ENCODE measurements at regions not wholly inside any gene's neighbourhood (a gene's known extent, or its start where the extent isn't known, plus 50 kb on each side); places are given as distances from the start of the nearest gene placed in this dataset.
"Not testable (repeated sequence)": the region's sequence is repeated elsewhere in the genome, so short reads cannot be mapped to it uniquely, and the experiment has no call there.

DNA sequence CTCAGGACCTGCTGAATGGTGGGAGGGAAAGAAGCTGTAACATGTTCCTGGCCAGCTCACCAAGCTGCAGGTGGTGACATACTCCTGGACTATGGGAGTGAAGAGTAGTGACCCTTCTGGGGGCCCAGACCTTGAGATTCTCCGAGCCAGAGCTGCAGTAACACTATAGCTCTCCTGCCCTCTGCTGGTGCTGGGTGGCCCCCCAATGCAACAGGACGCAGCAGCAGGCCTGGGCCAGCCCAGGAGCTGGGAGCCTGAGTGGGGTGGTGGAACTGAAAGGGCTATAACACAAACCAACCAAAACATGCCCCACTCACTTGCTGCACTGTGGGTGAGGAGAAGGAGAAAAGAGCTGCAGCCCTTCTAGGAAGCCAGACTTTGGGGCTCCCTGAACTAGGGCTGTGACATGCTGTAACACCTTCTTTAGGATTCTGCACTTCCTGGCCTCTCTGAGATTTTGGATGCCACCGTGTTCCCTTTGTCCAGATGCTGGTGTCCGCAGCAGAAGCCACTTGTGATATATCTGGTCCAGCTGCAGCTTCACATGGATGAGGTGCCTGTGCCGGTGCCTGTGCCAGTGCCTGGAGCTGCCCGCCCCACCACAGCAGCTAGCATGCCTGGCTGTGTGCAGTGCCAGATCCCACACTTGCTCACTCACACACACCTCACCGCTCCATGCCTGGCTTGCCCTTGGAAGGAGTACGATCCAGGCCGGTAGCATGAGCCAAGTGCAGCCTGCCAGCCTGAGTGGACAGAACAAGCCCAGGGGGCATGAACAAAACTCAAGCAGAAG lies 636.8 kb upstream of the KCNMB2 start:
- no peak for DNase-seq (ENCODE audit: low read depth)
- TF ChIP-seq, protein P1, sequence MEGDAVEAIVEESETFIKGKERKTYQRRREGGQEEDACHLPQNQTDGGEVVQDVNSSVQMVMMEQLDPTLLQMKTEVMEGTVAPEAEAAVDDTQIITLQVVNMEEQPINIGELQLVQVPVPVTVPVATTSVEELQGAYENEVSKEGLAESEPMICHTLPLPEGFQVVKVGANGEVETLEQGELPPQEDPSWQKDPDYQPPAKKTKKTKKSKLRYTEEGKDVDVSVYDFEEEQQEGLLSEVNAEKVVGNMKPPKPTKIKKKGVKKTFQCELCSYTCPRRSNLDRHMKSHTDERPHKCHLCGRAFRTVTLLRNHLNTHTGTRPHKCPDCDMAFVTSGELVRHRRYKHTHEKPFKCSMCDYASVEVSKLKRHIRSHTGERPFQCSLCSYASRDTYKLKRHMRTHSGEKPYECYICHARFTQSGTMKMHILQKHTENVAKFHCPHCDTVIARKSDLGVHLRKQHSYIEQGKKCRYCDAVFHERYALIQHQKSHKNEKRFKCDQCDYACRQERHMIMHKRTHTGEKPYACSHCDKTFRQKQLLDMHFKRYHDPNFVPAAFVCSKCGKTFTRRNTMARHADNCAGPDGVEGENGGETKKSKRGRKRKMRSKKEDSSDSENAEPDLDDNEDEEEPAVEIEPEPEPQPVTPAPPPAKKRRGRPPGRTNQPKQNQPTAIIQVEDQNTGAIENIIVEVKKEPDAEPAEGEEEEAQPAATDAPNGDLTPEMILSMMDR (conservative IDR thresholded peaks at IDR 0.05; ENCODE audit: low read depth, low read length), result no peak

DNA sequence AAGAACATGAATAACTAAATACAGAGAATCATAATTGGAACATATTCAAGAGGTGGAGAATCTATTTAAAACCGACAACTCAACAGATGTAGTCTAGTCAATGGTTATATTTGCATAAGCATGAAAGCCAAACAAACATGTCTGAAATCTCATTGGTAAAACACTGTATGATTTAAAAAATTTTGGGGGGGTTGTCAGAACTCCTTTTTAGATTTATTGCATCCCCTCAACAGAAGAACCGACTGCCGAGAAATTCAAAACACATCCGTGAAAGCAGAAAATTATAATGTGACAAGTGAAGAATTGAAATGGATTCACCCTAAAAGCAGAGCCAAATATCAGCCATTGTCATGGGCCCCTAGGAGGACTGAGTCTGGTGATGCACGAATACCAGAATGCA lies 633.4 kb upstream of the KCNMB2 start:
- TF ChIP-seq, protein P1 (conservative IDR thresholded peaks at IDR 0.05; ENCODE audit: low read depth, low read length), result no peak
- H3K4me3 ChIP-seq (ENCODE audit: low read depth, low read length), result no peak overlapping the region
- no peak for DNase-seq (ENCODE audit: low read depth)

More for the DNA sequence above, 636.8 kb upstream of the KCNMB2 start:
- no peak overlapping the region for H3K4me3 ChIP-seq (ENCODE audit: low read depth, low read length)

GRCh38 chr3:177904621-177905020 lies 631.6 kb upstream of the KCNMB2 start:
- DNase-seq (ENCODE audit: low read depth), result peak; percentile 53
- TF ChIP-seq, protein P1 (conservative IDR thresholded peaks at IDR 0.05; ENCODE audit: low read depth, low read length), result no peak
- H3K4me3 ChIP-seq (ENCODE audit: low read depth, low read length), result no peak overlapping the region

DNA sequence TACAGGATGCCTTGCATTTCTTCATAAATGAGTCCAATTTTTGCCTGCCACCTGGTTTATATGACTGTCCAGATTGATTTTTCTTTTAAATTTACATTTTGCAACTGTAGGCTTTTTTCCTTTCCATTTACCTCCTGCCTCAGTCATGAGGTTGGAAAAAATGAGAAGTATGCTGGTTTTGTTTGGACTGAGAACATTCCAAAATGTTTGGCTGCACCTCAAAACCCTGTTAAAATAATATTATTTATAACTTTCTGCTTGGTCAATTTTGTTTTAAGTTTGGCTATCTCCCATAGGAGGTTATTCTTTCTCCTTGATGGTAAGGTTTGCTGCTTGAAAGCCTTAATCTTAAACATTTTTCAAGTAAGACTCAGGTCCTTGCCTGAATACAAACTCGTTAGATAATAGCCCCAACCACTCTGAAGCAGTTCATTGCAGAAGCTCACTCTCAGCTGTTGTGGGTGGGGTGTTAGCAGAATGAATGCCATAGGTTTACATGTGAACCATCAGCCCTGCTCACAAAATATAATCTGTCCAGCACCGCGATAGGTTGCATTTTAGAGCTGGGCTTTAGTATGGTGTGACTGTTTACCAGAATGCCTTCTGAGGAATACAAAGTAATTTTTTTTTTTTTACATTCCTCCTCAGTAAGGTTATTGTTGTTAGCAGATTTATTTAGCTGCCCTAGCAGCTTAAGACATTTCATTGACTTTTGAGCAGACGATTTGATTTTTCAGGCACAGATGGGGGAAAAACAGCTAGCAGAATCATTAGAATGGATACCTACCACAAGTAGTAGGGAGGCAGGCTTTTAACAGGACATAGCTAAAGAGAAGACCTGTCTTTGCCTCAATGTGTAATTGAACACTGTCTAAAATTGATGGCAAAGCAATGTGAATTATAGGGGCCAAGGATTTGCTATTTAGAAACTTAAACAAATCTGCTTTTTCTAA lies 630.8 kb upstream of the KCNMB2 start:
- TF ChIP-seq, protein P1 (conservative IDR thresholded peaks at IDR 0.05; ENCODE audit: low read depth, low read length), result no peak
- DNase-seq (ENCODE audit: low read depth), result peak; percentile 95
- no peak overlapping the region for H3K4me3 ChIP-seq (ENCODE audit: low read depth, low read length)

GRCh38 chr3:177906126-177906511 lies 630.1 kb upstream of the KCNMB2 start:
- H3K4me3 ChIP-seq (ENCODE audit: low read depth, low read length), result no peak overlapping the region
- TF ChIP-seq, protein P1 (conservative IDR thresholded peaks at IDR 0.05; ENCODE audit: low read depth, low read length), result peak; percentile 36
- DNase-seq (ENCODE audit: low read depth), result peak; percentile 94

DNA sequence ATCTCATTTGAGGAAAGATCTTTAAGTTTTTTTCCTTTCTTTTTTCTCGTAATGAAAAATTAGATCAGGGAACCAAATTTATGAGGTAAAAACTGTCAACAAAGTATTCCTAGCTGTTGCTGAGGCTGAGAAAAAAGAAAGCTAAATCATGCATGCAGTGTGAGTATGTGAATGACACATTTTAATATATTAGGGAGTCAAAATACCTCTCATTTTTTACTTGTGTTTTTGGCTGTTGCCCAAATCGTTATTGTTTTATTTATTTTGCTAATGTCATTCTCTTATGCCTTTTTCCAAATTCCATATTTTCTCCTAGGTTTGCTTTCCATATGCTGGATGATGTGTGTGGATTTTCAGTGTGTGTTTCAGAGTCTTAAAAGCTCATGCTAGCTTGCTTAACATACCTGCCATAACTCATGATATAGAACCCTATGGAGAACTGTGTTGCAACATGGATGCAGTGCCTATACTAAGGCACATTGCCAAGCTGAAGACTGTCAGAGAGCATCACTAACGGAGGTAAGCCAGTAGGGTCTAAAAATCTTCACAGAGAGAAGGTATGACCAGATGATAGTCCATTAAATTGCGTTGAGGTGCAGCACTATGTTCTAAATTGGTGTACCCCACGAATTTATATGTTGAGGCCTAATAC lies 629.5 kb upstream of the KCNMB2 start:
- H3K4me3 ChIP-seq (ENCODE audit: low read depth, low read length), result no peak overlapping the region
- TF ChIP-seq, protein P1 (conservative IDR thresholded peaks at IDR 0.05; ENCODE audit: low read depth, low read length), result no peak
- DNase-seq (ENCODE audit: low read depth), result peak; percentile 48

GRCh38 chr3:177909530-177909929 lies 626.7 kb upstream of the KCNMB2 start:
- not testable (repeated sequence) for H3K4me3 ChIP-seq (ENCODE audit: low read depth, low read length); DNase-seq (ENCODE audit: low read depth)

Measured in choroid plexus epithelial cell (primary cell).